Body of pancreas (tissue), 4 donors: ENCODE measurements at regions not wholly inside any gene's neighbourhood (a gene's known extent, or its start where the extent isn't known, plus 50 kb on each side); places are given as distances from the start of the nearest gene placed in this dataset.

Experiments
- CTCF ChIP-seq, 7 experiments: fragments of 450-650 bp in 4 of 7; fragments of 200-600 bp in 3 of 7; sonication (generic) in 3 of 7; IDR thresholded peaks; one replicate each; pipeline ENCODE4 v1.5.1; 2016 to 2019; ENCODE audit warnings: antibody characterized with exemption in 7 of 7
- POLR2A ChIP-seq, 3 donors: fragments of 450-650 bp; IDR thresholded peaks; one replicate each; pipeline ENCODE4 v1.6.1; 2016; ENCODE audit warnings: antibody characterized with exemption in 3 of 3, mild to moderate bottlenecking in 2 of 3

- TF ChIP-seq POLR2A (IDR thresholded peaks at IDR 0.05) (no peak), CTCF (IDR thresholded peaks at IDR 0.05) (no peak)
Observed at GRCh38 chr13:106660746-106661625, 93.0 kb upstream of the ARGLU1 start.
